K562 (cell line): ENCODE measurements at regions not wholly inside any gene's neighbourhood (a gene's known extent, or its start where the extent isn't known, plus 50 kb on each side); places are given as distances from the start of the nearest gene placed in this dataset.

ENCODE experiments used
- FOXM1 ChIP-seq, 2 experiments: fragments of 450-650 bp in 1 of 2; sonication (generic) in 1 of 2; formaldehyde crosslinking in 1 of 2; IDR thresholded peaks; 2 replicates each; pipeline versions ENCODE4 v1.6.1 to v1.9.0; 2017 to 2022; ENCODE audit warnings: low read depth in 2 of 2, mild to moderate bottlenecking in 2 of 2, missing genetic modification reagents in 1 of 2, moderate library complexity in 1 of 2
- SAP30 ChIP-seq: fragments of 200-600 bp; sonication (generic); IDR thresholded peaks from 2 replicates; pipeline ENCODE4 v1.6.1; 2012; ENCODE audit warnings: borderline replicate concordance, low read depth, mild to moderate bottlenecking, moderate library complexity, low read length, control low read depth, inconsistent platforms; ENCODE audit not compliant: insufficient read depth, poor library complexity, severe bottlenecking
- SPI1 ChIP-seq: IDR thresholded peaks from 2 replicates; pipeline ENCODE4 v1.6.1; 2011; ENCODE audit warnings: low read depth, low read length, control low read depth, borderline replicate concordance
- ZEB2 ChIP-seq: fragments of 450-650 bp; IDR thresholded peaks from 2 replicates; pipeline ENCODE4 v1.6.1; 2016
- TF ChIP-seq, protein P1 (sequence below): fragments of 450-650 bp; IDR thresholded peaks from 2 replicates; pipeline ENCODE4 v1.7.1; 2018; ENCODE audit warnings: mild to moderate bottlenecking, low read depth; ENCODE audit not compliant: partially characterized antibody
- TF ChIP-seq, protein P2 (sequence below), 3 experiments: IDR thresholded peaks in 2 of 3; conservative IDR thresholded peaks in 1 of 3; 2 replicates each; pipeline ENCODE4 v1.5.1; 2011 to 2012; ENCODE audit warnings: low read length in 3 of 3, mild to moderate bottlenecking in 3 of 3, control low read depth in 2 of 3, improper control_type of control experiment in 1 of 3, inconsistent platforms in 1 of 3, low read depth in 1 of 3, mixed read lengths in 1 of 3, moderate library complexity in 1 of 3; ENCODE audit not compliant: insufficient read depth in 2 of 3

DNA sequence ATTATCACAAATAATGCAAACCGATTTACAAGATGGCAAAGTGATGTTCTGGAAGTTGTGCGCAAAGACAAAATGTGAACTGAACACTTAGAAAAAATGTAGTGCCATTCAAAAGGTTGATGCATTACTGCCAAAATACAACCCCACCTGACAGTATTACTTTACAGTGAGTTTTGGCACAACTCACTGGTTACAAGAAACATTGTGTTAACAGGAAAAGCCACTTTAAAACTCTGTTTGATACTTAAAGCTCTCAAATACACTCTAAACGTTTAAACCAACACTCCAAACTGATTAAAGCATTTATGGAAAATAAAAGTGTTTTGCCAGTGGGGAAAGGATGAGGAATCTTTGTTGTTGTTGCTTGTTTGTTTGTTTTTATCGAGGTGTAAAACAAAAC is 173.4 kb upstream of the SATB2 start:
- TF ChIP-seq, protein P1, sequence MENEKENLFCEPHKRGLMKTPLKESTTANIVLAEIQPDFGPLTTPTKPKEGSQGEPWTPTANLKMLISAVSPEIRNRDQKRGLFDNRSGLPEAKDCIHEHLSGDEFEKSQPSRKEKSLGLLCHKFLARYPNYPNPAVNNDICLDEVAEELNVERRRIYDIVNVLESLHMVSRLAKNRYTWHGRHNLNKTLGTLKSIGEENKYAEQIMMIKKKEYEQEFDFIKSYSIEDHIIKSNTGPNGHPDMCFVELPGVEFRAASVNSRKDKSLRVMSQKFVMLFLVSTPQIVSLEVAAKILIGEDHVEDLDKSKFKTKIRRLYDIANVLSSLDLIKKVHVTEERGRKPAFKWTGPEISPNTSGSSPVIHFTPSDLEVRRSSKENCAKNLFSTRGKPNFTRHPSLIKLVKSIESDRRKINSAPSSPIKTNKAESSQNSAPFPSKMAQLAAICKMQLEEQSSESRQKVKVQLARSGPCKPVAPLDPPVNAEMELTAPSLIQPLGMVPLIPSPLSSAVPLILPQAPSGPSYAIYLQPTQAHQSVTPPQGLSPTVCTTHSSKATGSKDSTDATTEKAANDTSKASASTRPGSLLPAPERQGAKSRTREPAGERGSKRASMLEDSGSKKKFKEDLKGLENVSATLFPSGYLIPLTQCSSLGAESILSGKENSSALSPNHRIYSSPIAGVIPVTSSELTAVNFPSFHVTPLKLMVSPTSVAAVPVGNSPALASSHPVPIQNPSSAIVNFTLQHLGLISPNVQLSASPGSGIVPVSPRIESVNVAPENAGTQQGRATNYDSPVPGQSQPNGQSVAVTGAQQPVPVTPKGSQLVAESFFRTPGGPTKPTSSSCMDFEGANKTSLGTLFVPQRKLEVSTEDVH: no peak
- TF ChIP-seq, protein P2, sequence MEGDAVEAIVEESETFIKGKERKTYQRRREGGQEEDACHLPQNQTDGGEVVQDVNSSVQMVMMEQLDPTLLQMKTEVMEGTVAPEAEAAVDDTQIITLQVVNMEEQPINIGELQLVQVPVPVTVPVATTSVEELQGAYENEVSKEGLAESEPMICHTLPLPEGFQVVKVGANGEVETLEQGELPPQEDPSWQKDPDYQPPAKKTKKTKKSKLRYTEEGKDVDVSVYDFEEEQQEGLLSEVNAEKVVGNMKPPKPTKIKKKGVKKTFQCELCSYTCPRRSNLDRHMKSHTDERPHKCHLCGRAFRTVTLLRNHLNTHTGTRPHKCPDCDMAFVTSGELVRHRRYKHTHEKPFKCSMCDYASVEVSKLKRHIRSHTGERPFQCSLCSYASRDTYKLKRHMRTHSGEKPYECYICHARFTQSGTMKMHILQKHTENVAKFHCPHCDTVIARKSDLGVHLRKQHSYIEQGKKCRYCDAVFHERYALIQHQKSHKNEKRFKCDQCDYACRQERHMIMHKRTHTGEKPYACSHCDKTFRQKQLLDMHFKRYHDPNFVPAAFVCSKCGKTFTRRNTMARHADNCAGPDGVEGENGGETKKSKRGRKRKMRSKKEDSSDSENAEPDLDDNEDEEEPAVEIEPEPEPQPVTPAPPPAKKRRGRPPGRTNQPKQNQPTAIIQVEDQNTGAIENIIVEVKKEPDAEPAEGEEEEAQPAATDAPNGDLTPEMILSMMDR (IDR thresholded peaks at IDR 0.05 in 2 of 3, conservative IDR thresholded peaks at IDR 0.05 in 1 of 3; ENCODE audit: insufficient read depth in 2 of 3, low read depth in 1 of 3, low read length in 3 of 3): no peak
- TF ChIP-seq FOXM1 (IDR thresholded peaks at IDR 0.05; ENCODE audit: low read depth) (no peak), FOXM1 (CRISPR knock-in tag; IDR thresholded peaks at IDR 0.05; ENCODE audit: low read depth) (no peak), SPI1 (no peak), SAP30 (no peak), ZEB2 (no peak)
